ENCODE measurements at regions not wholly inside any gene's neighbourhood (a gene's known extent, or its start where the extent isn't known, plus 50 kb on each side); places are given as distances from the start of the nearest gene placed in this dataset.

DNA sequence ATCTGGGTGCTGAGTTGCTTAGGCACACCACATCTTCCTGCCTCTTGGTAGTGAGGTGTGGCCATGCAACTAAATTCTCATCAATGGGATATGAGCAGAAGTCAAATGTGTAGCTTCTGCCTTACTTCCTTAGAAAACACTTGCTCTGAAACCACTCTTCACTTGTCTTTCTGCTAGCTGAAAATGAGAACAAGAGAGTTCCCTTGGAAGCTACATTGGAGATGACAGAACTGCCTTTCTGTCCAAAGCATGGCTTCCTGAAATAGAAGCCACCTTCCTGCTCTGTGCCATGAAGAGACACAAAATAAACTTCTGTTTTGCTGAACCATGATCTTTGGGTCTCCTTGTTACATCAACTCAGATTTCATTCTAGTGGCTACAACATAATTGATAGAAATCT, 659.9 kb downstream of the IRS1 start:
- H3K36me3 Mint-ChIP-seq (ENCODE audit: low read depth): no peaks in the 10 kb centered on the region
- no peaks in the 10 kb centered on the region for H3K9me3 Mint-ChIP-seq
- H3K4me3 Mint-ChIP-seq: no peak overlapping the region
- no peak overlapping the region for H3K27ac Mint-ChIP-seq
- H3K27me3 Mint-ChIP-seq (ENCODE audit: low read depth): no peaks in the 10 kb centered on the region
- no peaks in the 10 kb centered on the region for H3K4me1 Mint-ChIP-seq (ENCODE audit: low read depth)
- DNase-seq (ENCODE audit: low spot score): no peak

DNA sequence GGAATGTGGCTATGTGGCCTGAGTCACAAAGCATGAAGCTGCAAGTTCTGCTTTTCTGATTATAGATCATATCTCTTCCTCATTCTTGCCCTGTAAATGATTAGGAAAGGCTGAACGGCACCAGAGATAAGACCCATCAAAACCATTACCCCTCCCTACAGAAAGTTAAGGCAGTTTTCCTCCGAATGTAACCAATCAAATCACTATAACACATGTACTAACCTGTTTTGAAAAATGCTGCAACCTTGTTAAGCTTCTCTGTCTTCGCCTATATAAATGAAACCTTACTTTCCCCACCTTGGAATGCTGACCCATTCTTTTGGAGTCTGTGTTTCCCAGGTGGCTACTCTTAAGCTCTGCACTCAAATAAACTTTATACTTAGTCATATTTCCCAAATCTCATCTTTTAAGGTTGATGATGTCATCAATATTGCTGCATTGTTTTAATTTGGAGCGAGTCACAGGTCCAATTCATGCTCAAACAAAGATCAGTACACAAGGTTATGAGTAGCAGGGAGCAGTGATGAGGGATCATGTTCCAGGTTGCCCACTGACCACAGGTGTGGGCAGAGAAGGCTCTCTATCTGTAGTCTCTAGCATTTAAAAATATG, 662.3 kb downstream of the IRS1 start:
- H3K27me3 Mint-ChIP-seq (ENCODE audit: low read depth): no peaks in the 10 kb centered on the region
- no peaks in the 10 kb centered on the region for H3K36me3 Mint-ChIP-seq (ENCODE audit: low read depth)
- no peak for DNase-seq (ENCODE audit: low spot score)
- H3K4me3 Mint-ChIP-seq: no peak overlapping the region
- no peaks in the 10 kb centered on the region for H3K4me1 Mint-ChIP-seq (ENCODE audit: low read depth)
- no peaks in the 10 kb centered on the region for H3K9me3 Mint-ChIP-seq
- no peak overlapping the region for H3K27ac Mint-ChIP-seq

- DNase-seq (ENCODE audit: low spot score): no peak
These were observed 662.9 kb downstream of the IRS1 start for GRCh38 chr2:226136739-226137138.

GRCh38 chr2:226135861-226136548, 663.6 kb downstream of the IRS1 start:
- no peak overlapping the region for H3K4me3 Mint-ChIP-seq
- no peak for DNase-seq (ENCODE audit: low spot score)
- no peaks in the 10 kb centered on the region for H3K27me3 Mint-ChIP-seq (ENCODE audit: low read depth)
- no peaks in the 10 kb centered on the region for H3K4me1 Mint-ChIP-seq (ENCODE audit: low read depth)
- H3K9me3 Mint-ChIP-seq: no peaks in the 10 kb centered on the region
- H3K36me3 Mint-ChIP-seq (ENCODE audit: low read depth): no peaks in the 10 kb centered on the region
- H3K27ac Mint-ChIP-seq: no peak overlapping the region

More at GRCh38 chr2:226136739-226137138, 662.9 kb downstream of the IRS1 start:
- no peaks in the 10 kb centered on the region for H3K9me3 Mint-ChIP-seq
- H3K27ac Mint-ChIP-seq: no peak overlapping the region
- H3K27me3 Mint-ChIP-seq (ENCODE audit: low read depth): no peaks in the 10 kb centered on the region
- H3K4me3 Mint-ChIP-seq: no peak overlapping the region
- H3K36me3 Mint-ChIP-seq (ENCODE audit: low read depth): no peaks in the 10 kb centered on the region
- H3K4me1 Mint-ChIP-seq (ENCODE audit: low read depth): no peaks in the 10 kb centered on the region

GRCh38 chr2:226132323-226133215, 667.1 kb downstream of the IRS1 start:
- no peak overlapping the region for H3K27ac Mint-ChIP-seq
- H3K9me3 Mint-ChIP-seq: no peaks in the 10 kb centered on the region
- no peaks in the 10 kb centered on the region for H3K27me3 Mint-ChIP-seq (ENCODE audit: low read depth)
- DNase-seq (ENCODE audit: low spot score): no peak
- H3K4me3 Mint-ChIP-seq: no peak overlapping the region
- no peaks in the 10 kb centered on the region for H3K4me1 Mint-ChIP-seq (ENCODE audit: low read depth)
- no peaks in the 10 kb centered on the region for H3K36me3 Mint-ChIP-seq (ENCODE audit: low read depth)

GRCh38 chr2:226131299-226131784, 668.3 kb downstream of the IRS1 start:
- Mint-ChIP-seq H3K4me3 (no peak overlapping the region), H3K27me3 (ENCODE audit: low read depth) (no peaks in the 10 kb centered on the region), H3K4me1 (ENCODE audit: low read depth) (no peaks in the 10 kb centered on the region), H3K27ac (no peak overlapping the region), H3K9me3 (no peaks in the 10 kb centered on the region), H3K36me3 (ENCODE audit: low read depth) (no peaks in the 10 kb centered on the region)
- DNase-seq (ENCODE audit: low spot score): no peak

DNA sequence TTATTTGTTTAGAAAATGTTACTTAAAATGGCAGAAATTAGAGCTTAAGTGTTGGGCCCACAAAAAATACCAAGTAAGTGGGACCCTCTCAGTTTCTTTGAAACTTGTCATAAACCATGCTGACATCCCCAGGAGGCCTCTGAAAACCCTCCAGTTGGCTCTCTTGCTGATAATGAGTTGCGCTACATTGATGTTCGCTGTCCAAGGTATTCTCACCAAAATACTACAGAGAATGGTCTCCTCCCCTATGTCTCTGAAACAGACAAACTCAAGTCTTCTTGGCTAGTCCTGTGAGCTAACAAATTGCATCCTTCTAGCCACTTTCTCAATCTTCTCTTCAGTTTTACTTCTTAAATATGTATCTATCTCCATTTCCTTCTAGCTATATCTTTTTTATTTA, 669.4 kb downstream of the IRS1 start:
- no peaks in the 10 kb centered on the region for H3K27me3 Mint-ChIP-seq (ENCODE audit: low read depth)
- no peak for DNase-seq (ENCODE audit: low spot score)
- no peaks in the 10 kb centered on the region for H3K36me3 Mint-ChIP-seq (ENCODE audit: low read depth)
- H3K4me3 Mint-ChIP-seq: no peak overlapping the region
- H3K4me1 Mint-ChIP-seq (ENCODE audit: low read depth): no peaks in the 10 kb centered on the region
- no peaks in the 10 kb centered on the region for H3K9me3 Mint-ChIP-seq
- H3K27ac Mint-ChIP-seq: no peak overlapping the region

GRCh38 chr2:226127682-226128081, 671.9 kb downstream of the IRS1 start:
- H3K27ac Mint-ChIP-seq: no peak overlapping the region
- no peaks in the 10 kb centered on the region for H3K4me1 Mint-ChIP-seq (ENCODE audit: low read depth)
- no peak overlapping the region for H3K4me3 Mint-ChIP-seq
- no peak for DNase-seq (ENCODE audit: low spot score)
- H3K9me3 Mint-ChIP-seq: no peaks in the 10 kb centered on the region
- H3K27me3 Mint-ChIP-seq (ENCODE audit: low read depth): no peaks in the 10 kb centered on the region
- H3K36me3 Mint-ChIP-seq (ENCODE audit: low read depth): no peaks in the 10 kb centered on the region

DNA sequence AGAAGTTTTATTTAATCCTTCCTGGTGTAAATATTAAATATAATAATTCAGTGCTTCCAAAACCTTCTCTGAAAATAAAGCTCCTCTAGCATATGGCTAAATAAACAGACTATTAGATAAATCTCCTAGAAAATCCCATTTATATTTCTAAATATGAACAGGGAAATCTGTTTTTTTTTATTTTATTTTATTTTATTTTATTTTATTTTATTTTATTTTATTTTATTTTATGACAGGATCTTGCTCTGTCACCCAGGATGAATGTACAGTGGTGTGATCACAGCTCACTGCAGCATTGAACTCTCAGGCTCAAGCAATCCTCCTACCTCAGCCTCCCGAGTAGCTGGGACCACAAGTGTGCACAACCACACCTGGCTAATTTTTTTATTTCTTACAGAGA, 673.5 kb downstream of the IRS1 start:
- no peaks in the 10 kb centered on the region for H3K36me3 Mint-ChIP-seq (ENCODE audit: low read depth)
- H3K4me3 Mint-ChIP-seq: no peak overlapping the region
- no peak overlapping the region for H3K27ac Mint-ChIP-seq
- no peaks in the 10 kb centered on the region for H3K4me1 Mint-ChIP-seq (ENCODE audit: low read depth)
- no peak for DNase-seq (ENCODE audit: low spot score)
- no peaks in the 10 kb centered on the region for H3K27me3 Mint-ChIP-seq (ENCODE audit: low read depth)
- no peaks in the 10 kb centered on the region for H3K9me3 Mint-ChIP-seq

DNA sequence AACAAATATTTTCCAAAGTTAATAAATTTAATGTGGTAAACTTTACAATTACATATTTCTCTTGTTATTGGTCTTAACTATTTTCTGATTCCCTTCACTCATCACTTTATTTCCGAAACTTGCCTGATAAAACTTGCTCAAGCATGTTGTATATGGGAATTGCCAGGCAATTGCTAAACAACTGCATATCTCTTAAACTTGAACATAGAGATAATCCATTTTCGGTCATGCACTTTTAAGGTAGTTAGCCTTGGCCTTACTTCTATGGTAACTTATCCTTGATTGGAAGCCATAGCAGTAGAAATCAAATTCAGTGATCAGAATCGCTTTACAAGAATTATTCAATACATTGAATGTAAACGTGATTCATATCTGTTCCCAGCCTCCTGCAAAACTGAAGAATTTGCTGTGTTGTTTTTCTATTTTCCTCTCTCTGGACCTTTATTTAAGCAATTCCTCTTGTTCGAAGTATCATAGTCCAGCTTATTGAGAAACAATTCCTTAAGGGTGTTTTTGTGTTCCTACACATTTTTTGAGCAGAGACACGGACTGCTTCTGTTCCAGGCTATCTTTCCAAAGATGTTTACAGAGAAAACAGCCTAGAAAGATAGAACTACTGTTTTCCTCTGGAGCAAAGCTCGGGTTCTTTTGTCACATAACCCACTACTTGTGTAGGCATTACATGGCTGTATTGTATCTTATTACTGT, 674.3 kb downstream of the IRS1 start:
- Mint-ChIP-seq H3K4me1 (ENCODE audit: low read depth) (no peaks in the 10 kb centered on the region), H3K36me3 (ENCODE audit: low read depth) (no peaks in the 10 kb centered on the region), H3K9me3 (no peaks in the 10 kb centered on the region), H3K27ac (no peak overlapping the region), H3K27me3 (ENCODE audit: low read depth) (no peaks in the 10 kb centered on the region), H3K4me3 (no peak overlapping the region)
- no peak for DNase-seq (ENCODE audit: low spot score)

GRCh38 chr2:226124548-226125011, 675.0 kb downstream of the IRS1 start:
- Mint-ChIP-seq H3K27me3 (ENCODE audit: low read depth) (no peaks in the 10 kb centered on the region), H3K4me1 (ENCODE audit: low read depth) (no peaks in the 10 kb centered on the region), H3K9me3 (no peaks in the 10 kb centered on the region), H3K36me3 (ENCODE audit: low read depth) (no peaks in the 10 kb centered on the region), H3K4me3 (no peak overlapping the region), H3K27ac (no peak overlapping the region)
- no peak for DNase-seq (ENCODE audit: low spot score)

- no peaks in the 10 kb centered on the region for H3K36me3 Mint-ChIP-seq (ENCODE audit: low read depth)
- no peak for DNase-seq (ENCODE audit: low spot score)
These were observed 676.3 kb downstream of the IRS1 start for GRCh38 chr2:226123300-226123699.

DNA sequence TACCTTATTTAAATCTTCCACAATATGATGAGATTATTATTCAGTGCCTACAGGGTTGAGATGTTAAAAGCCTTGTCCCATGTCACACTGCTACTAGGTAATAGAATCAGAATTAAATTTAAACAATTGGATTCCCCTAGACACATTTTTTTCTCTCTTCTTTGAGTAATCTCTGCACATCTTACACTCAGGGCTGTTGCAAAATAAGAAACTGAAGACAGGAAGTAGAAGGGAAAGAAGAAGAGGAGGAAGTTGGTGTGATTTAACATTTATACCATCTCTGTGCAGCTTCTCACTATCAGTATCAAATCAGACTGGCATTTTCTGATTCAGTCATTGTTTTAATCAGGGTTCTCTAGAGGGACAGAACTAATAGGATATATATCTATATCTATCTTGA, 677.6 kb downstream of the IRS1 start:
- H3K9me3 Mint-ChIP-seq: no peaks in the 10 kb centered on the region
- no peaks in the 10 kb centered on the region for H3K27me3 Mint-ChIP-seq (ENCODE audit: low read depth)
- H3K4me1 Mint-ChIP-seq (ENCODE audit: low read depth): no peaks in the 10 kb centered on the region
- H3K4me3 Mint-ChIP-seq: no peak overlapping the region
- no peaks in the 10 kb centered on the region for H3K36me3 Mint-ChIP-seq (ENCODE audit: low read depth)
- no peak for DNase-seq (ENCODE audit: low spot score)
- no peak overlapping the region for H3K27ac Mint-ChIP-seq

More at GRCh38 chr2:226123300-226123699, 676.3 kb downstream of the IRS1 start:
- Mint-ChIP-seq H3K27ac (no peak overlapping the region), H3K4me1 (ENCODE audit: low read depth) (no peaks in the 10 kb centered on the region), H3K9me3 (no peaks in the 10 kb centered on the region), H3K27me3 (ENCODE audit: low read depth) (no peaks in the 10 kb centered on the region), H3K4me3 (no peak overlapping the region)

All from T-helper 2 cell treated with Interferon-gamma antibody and Interleukin-4, amounts not matched to agents 5 μg/mL and 100 μg/mL, for 36 hours (primary cell).